GM19025 (cell line): ENCODE measurements at regions not wholly inside any gene's neighbourhood (a gene's known extent, or its start where the extent isn't known, plus 50 kb on each side); places are given as distances from the start of the nearest gene placed in this dataset.
"Not testable (repeated sequence)": the region's sequence is repeated elsewhere in the genome, so short reads cannot be mapped to it uniquely, and the experiment has no call there.

Source experiments
- ATAC-seq: cut with Tn5 transposase; IDR thresholded peaks from one replicate; pipeline ENCODE4 v1.9.1; 2021; ENCODE audit warnings: mild to moderate bottlenecking, low read depth, moderate library complexity; ENCODE audit not compliant: unreplicated experiment

- ATAC-seq: no peak
These were observed 227.1 kb upstream of the DDHD1 start for GRCh38 chr14:53380052-53380866.

DNA sequence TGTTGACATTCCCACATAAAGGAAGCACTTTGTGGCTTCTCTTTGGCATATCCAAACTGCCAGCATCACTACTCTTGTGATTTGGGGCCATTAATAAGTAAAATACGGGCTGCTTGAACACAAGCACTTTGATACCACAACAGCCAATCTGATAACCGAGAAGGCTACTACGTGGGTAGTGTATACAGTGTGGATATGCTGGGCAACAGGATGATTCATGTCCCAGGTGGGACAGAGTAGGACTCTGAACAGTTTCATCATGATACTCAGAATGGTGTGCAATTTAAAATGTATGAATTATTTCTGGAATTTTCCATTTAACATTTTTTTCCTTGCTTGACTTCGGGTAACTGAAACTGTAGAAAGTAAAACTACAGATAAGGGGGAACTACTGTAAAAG is 225.0 kb upstream of the DDHD1 start:
- ATAC-seq: no peak

- no peak for ATAC-seq
These were observed 222.9 kb upstream of the DDHD1 start for GRCh38 chr14:53376064-53376463.

- ATAC-seq: no peak
These were observed 222.5 kb upstream of the DDHD1 start for GRCh38 chr14:53375599-53375998.

DNA sequence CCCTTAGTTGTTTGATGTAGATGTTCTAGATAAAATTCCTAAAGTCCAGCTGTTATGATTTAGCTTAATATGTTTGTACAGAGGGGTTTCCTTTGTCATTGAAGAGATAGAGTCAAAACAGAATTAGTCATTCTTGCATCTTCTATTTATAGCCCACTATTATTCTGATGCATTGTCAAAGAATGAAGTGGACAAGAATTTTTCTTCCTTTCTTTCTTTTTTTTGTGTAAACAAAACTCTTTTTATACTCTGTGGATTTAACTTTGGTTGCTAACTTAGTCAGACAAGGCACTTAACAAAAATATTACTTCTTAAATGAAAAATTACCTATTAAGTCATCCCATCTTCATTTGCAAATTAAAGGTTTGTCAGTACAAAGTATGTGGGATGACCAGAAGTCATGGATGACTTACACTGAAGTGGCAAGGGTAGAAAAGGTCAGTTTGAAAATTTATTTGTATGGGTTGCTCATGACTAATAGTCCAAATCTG is 215.6 kb upstream of the DDHD1 start:
- no peak for ATAC-seq

DNA sequence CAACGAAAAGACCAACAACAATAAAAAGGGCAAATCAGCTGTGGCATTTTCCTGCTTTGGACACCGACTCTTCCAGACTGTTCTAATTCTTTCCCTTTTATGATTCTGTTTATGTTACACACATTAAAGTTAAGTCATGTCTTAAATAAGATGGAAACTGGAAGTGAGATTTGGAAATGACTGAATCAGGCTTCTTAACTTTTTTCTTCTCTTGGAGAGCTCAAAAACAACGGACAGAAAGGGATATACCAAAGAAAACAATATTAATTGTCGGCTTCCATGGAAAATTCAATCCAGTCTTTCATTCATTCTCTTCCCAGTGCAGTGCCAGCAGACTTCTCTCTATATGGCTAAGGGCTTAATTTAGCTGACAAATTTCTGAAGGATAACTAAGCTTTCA is 214.9 kb upstream of the DDHD1 start:
- ATAC-seq: no peak

GRCh38 chr14:53367644-53368026 is 214.5 kb upstream of the DDHD1 start:
- ATAC-seq: no peak

DNA sequence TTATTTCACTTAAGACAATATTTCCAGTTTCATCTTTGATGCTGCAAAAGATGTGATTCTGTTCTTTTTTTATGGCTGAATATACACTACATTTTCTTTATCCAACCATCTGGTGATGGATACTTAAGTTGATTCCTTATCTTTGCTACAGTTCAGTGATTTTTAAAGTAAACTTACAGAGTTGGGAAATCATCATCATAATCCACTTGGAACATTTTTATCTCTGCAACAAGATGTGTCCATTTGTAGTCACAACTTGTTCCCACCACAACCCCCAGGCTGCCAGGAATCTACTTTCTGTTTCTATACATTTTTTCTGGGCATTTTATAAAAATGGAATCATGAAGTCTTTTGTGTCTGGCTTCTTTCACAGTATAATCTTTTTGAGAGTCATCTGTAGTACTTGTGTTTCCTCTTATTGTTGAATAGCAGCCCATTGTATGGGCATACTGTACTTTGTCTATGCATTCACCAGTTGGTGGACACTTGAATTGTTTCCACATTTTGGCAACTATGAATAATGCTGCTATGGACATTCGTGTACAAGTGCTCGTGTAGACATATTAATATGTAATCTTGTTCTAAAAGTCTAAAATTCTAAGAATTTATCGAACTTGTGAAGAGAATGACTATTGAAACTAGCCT is 212.5 kb upstream of the DDHD1 start:
- ATAC-seq: no peak

GRCh38 chr14:53362916-53363315 is 209.8 kb upstream of the DDHD1 start:
- ATAC-seq: not testable (repeated sequence)

DNA sequence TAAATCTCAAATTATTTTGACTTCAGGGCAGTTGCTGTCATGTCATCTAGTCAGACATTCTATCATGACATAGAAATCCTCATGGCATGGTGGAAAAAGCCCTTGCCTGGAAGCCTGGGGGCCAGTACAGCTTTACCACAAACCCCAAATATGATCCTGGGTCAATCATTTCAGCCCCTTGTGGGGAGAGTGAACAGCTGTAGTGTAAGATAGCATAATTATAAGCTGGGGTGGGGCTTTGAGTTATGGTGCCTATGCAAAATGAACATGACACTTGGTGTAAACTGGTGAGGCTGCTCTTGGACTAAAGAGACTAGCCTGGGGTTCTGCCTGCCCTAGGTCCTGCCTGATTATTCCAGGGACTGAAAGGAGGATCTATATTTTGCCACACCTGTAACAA is 207.7 kb upstream of the DDHD1 start:
- no peak for ATAC-seq

GRCh38 chr14:53358166-53358565 is 205.0 kb upstream of the DDHD1 start:
- ATAC-seq: no peak

- no peak for ATAC-seq
These were observed 203.4 kb upstream of the DDHD1 start for GRCh38 chr14:53356361-53357150.

- no peak for ATAC-seq
These were observed 202.5 kb upstream of the DDHD1 start for GRCh38 chr14:53355581-53356112.

DNA sequence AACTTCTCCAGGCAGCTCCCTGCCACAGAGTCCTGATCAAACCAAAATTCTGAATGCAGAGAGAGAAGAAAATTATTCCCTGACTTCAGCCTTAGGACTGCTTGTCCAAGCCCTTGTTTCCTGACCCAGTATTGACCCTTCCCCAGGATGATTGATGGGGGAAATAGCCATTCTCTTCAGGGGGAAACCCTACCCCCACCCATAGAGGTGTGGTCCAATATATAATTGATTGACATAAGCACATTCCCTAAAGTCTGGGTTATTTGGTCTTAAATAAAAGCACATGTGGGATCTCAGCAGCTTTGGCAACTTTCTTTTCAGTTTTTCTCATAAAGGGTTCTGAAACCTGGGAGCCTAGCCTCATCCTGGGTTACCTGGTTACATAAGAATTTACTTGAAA is 201.2 kb upstream of the DDHD1 start:
- no peak for ATAC-seq

DNA sequence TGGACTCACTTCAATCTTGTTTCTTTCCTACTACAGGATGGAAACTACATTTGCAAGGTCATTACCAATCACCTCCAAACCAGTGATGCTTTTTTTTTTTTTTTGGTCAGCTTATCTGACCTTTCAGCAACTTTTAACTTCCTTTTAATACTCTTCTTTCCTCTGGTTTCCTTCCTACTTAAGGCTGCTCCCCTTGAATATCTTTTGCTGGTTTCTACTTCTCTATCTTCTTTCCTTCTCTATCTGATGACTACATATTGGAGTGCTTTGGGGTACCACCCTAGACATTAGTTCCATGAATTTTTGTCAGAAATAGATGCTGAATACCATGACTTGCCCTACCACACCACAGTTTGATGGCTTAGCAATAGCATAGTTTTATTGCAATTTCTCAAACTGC is 197.7 kb upstream of the DDHD1 start:
- ATAC-seq: no peak

GRCh38 chr14:53350429-53350828 is 197.3 kb upstream of the DDHD1 start:
- no peak for ATAC-seq

GRCh38 chr14:53346988-53347387 is 193.9 kb upstream of the DDHD1 start:
- no peak for ATAC-seq

- no peak for ATAC-seq
These were observed 188.2 kb upstream of the DDHD1 start for GRCh38 chr14:53341324-53341723.

- no peak for ATAC-seq
These were observed 185.1 kb upstream of the DDHD1 start for GRCh38 chr14:53338192-53338591.

DNA sequence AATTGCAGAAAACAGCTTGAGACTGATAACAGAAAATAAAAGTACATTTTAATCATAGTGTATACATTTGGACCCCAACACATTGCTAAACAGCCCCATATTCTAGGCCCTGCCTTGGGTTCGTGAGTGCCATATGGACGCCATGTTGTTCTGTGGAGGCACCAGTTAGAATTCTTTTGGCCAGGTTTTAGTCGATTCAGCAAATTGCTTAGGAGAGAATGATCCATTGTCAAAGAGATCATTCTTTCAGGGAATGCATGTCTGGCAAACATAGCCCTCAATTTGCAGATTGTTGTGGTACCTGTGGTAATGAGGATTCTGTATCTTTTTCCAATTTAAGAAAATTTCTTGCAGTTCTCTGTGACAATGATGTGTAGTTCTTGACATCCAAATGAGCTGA is 183.6 kb upstream of the DDHD1 start:
- no peak for ATAC-seq

GRCh38 chr14:53333809-53334208 is 180.7 kb upstream of the DDHD1 start:
- no peak for ATAC-seq
